ENCODE measurements at regions not wholly inside any gene's neighbourhood (a gene's known extent, or its start where the extent isn't known, plus 50 kb on each side); places are given as distances from the start of the nearest gene placed in this dataset.

- POLR2A ChIA-PET = no interaction called here
- no peak overlapping the region for H3K4me3 ChIP-seq (ENCODE audit: low read depth, low read length)
- CTCF ChIA-PET = no interaction called here
- DNase-seq (ENCODE audit: low read depth, low spot score) = no peak
- TF ChIP-seq CTCF (IDR thresholded peaks at IDR 0.05; ENCODE audit: insufficient read depth, low read length, missing control alignments) = no peak
Measured at GRCh38 chr14:43475757-43476156, 1031.3 kb downstream of the FSCB start.

DNA sequence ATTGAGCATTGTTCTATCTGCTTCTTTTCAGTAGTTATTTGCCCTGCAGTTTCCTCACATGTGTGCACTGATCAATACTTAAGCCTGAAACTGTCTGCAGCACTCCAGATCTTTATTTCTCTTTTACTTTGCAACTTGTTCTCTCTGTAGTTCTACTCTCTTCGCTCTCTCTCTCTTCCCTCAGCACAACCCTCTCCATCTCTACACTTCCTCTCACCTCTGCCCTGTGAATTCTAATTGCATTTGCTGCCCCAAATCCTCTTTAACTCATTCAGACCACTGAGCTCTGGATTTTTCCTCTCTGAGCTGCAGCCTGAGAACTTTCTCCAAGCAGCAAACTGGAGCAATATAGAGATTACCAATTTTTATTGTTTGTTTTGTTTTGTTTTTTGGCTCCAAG lies 1035.5 kb downstream of the FSCB start:
- POLR2A ChIA-PET = no interaction called here
- CTCF ChIA-PET = interaction anchor here (0.9 kb wide), 1 partner anchor 348 kb away, joined by 3 read pairs; no protein-coding TSS in a partner anchor
- H3K4me3 ChIP-seq (ENCODE audit: low read depth, low read length) = no peak overlapping the region
- DNase-seq (ENCODE audit: low read depth, low spot score) = no peak
- TF ChIP-seq CTCF (IDR thresholded peaks at IDR 0.05; ENCODE audit: insufficient read depth, low read length, missing control alignments) = no peak

GRCh38 chr14:43464968-43465367 lies 1042.1 kb downstream of the FSCB start:
- CTCF ChIA-PET = no interaction called here
- DNase-seq (ENCODE audit: low read depth, low spot score) = no peak
- POLR2A ChIA-PET = no interaction called here
- H3K4me3 ChIP-seq (ENCODE audit: low read depth, low read length) = no peak overlapping the region
- no peak for TF ChIP-seq CTCF (IDR thresholded peaks at IDR 0.05; ENCODE audit: insufficient read depth, low read length, missing control alignments)

DNA sequence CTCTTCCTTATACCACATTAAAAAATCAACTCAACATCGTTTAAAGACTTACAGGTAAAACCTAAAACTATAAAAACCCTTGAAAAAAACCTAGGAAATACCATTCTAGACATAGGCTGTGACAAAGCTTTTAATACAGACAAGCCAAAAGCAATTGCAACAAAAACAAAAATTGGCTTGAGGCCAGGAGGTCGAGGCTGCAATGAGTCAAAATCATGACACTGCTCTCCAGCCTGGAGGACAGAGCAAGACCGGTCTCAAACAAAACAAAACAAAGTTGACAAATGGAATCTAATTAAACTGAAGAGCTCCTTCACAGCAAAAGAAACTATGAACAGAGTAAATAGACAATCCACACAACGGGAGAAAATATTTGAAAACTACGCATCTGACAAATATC lies 1057.8 kb downstream of the FSCB start:
- no peak overlapping the region for H3K4me3 ChIP-seq (ENCODE audit: low read depth, low read length)
- TF ChIP-seq CTCF (IDR thresholded peaks at IDR 0.05; ENCODE audit: insufficient read depth, low read length, missing control alignments) = no peak
- ChIA-PET CTCF (no interaction called here), POLR2A (no interaction called here)
- no peak for DNase-seq (ENCODE audit: low read depth, low spot score)

- TF ChIP-seq CTCF (IDR thresholded peaks at IDR 0.05; ENCODE audit: insufficient read depth, low read length, missing control alignments) = no peak
- no peak overlapping the region for H3K4me3 ChIP-seq (ENCODE audit: low read depth, low read length)
- POLR2A ChIA-PET = no interaction called here
- DNase-seq (ENCODE audit: low read depth, low spot score) = no peak
- CTCF ChIA-PET = no interaction called here
Measured at GRCh38 chr14:43438056-43438455, 1069.0 kb downstream of the FSCB start.

GRCh38 chr14:43418324-43418723 lies 1088.8 kb downstream of the FSCB start:
- POLR2A ChIA-PET = no interaction called here
- no peak for DNase-seq (ENCODE audit: low read depth, low spot score)
- CTCF ChIA-PET = no interaction called here
- no peak overlapping the region for H3K4me3 ChIP-seq (ENCODE audit: low read depth, low read length)
- TF ChIP-seq CTCF (IDR thresholded peaks at IDR 0.05; ENCODE audit: insufficient read depth, low read length, missing control alignments) = no peak
